ENCODE measurements at regions not wholly inside any gene's neighbourhood (a gene's known extent, or its start where the extent isn't known, plus 50 kb on each side); places are given as distances from the start of the nearest gene placed in this dataset.

- WGBS (ENCODE audit: missing lambda C conversion rate) = 62% methylated on average over 8 of the region's 8 CpGs
- no peak overlapping the region for H3K4me3 ChIP-seq
- DNase-seq (ENCODE audit: low read depth in 1 of 2, low spot score in 1 of 2) (peak in 1 of 2 experiments; percentile 61), ATAC-seq (peak; percentile 43 to 90; a peak in 4 of 6 replicates), FAIRE-seq (no peak)
- no peaks in the 10 kb centered on the region for H3K9me3 ChIP-seq
- H3K4me1 ChIP-seq = peaks cover 12% of the 10 kb centered on the region
- H3K27ac ChIP-seq = no peak overlapping the region
- CTCF ChIA-PET = interaction anchor here (0.6 to 1.9 kb wide), 4 partner anchors 19 to 1137 kb away, joined by 3 to 7 read pairs (median 4); partner anchors contain the start of gene TMTC2
- POLR2A ChIA-PET = no interaction called here
- H3K4me2 ChIP-seq = no peak overlapping the region
- TF ChIP-seq CBX2 (IDR thresholded peaks at IDR 0.05; ENCODE audit: borderline replicate concordance, low read depth) (no peak), KDM5A (IDR thresholded peaks at IDR 0.05) (no peak), CTCF (IDR thresholded peaks at IDR 0.05) (peak; percentile 41), MAX (IDR thresholded peaks at IDR 0.05) (no peak), ZC3H11A (IDR thresholded peaks at IDR 0.05) (no peak), SREBF2 (IDR thresholded peaks at IDR 0.05) (no peak), MYC (IDR thresholded peaks at IDR 0.05; ENCODE audit: borderline replicate concordance, low read length) (no peak), TP53 (CRISPR knock-in tag; IDR thresholded peaks at IDR 0.05) (no peak), ZSCAN20 (CRISPR knock-in tag; IDR thresholded peaks at IDR 0.05) (no peak), RAD21 (conservative IDR thresholded peaks at IDR 0.05 in 1 of 2, IDR thresholded peaks at IDR 0.05 in 1 of 2) (peak; percentile 60 to 76), HDAC2 (IDR thresholded peaks at IDR 0.05) (no peak), GATA3 (IDR thresholded peaks at IDR 0.05; ENCODE audit: borderline replicate concordance) (no peak), FOSL2 (IDR thresholded peaks at IDR 0.05) (no peak), FOSL2 (CRISPR knock-in tag; IDR thresholded peaks at IDR 0.05) (no peak), CEBPB (IDR thresholded peaks at IDR 0.05) (no peak), SMC3 (IDR thresholded peaks at IDR 0.05) (peak; percentile 49), CBX8 (IDR thresholded peaks at IDR 0.05) (no peak)
Measured at GRCh38 chr12:83823386-83824045, 1089.1 kb downstream of the SLC6A15 start.

GRCh38 chr12:83821967-83822366 lies 1090.6 kb downstream of the SLC6A15 start:
- POLR2A ChIA-PET = no interaction called here
- FAIRE-seq (peak; percentile 46), DNase-seq (ENCODE audit: low read depth in 1 of 2, low spot score in 1 of 2) (no peak), ATAC-seq (no peak)
- CTCF ChIA-PET = interaction anchor here (0.5 to 1.8 kb wide), 3 partner anchors 29 to 1136 kb away, joined by 3 to 6 read pairs (median 4); no protein-coding TSS in a partner anchor
- TF ChIP-seq EHF (CRISPR knock-in tag; IDR thresholded peaks at IDR 0.05) (no peak), BCL3 (IDR thresholded peaks at IDR 0.05) (no peak), RNF2 (IDR thresholded peaks at IDR 0.05; ENCODE audit: borderline replicate concordance, low read depth) (no peak), MAZ (IDR thresholded peaks at IDR 0.05; ENCODE audit: borderline replicate concordance, low read depth, low read length) (no peak), FOSL2 (IDR thresholded peaks at IDR 0.05) (no peak), FOSL2 (CRISPR knock-in tag; IDR thresholded peaks at IDR 0.05) (no peak), MAX (IDR thresholded peaks at IDR 0.05) (no peak), CTCF (IDR thresholded peaks at IDR 0.05) (no peak), PHF8 (IDR thresholded peaks at IDR 0.05; ENCODE audit: borderline replicate concordance, low read depth) (no peak), EP300 (IDR thresholded peaks at IDR 0.05) (no peak), CBX2 (IDR thresholded peaks at IDR 0.05; ENCODE audit: borderline replicate concordance, low read depth) (no peak), HOXA7 (CRISPR knock-in tag; IDR thresholded peaks at IDR 0.05) (no peak)
- Histone ChIP-seq H3K4me2 (no peak overlapping the region), H3K4me1 (peaks cover 22% of the 10 kb centered on the region), H3K4me3 (no peak overlapping the region), H3K9me3 (no peaks in the 10 kb centered on the region), H3K27ac (no peak overlapping the region)
- WGBS (ENCODE audit: missing lambda C conversion rate) = 11% methylated on average over 1 of the region's 1 CpG

Data from A549 (cell line).